ENCODE measurements at regions not wholly inside any gene's neighbourhood (a gene's known extent, or its start where the extent isn't known, plus 50 kb on each side); places are given as distances from the start of the nearest gene placed in this dataset.

DNA sequence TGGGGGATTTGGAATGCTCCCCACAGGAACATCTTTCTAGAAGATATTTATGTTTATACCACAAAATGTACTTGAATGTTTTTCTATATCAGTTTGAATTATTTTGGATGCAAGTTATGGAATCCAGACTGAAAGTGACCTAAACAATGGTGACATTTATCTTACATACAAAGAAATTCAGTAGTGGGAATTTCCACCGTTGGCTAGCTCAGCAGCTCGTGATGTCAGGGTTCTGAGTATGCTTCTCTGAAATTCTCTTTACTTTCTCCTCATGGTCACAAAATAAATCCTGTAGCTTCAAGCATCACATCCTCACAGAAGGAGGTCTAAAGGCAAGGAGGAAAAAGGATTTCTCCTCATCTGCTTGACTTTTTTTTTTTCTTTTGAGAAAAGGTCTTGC lies 105.3 kb downstream of the AKAIN1 start:
- Histone ChIP-seq H3K9ac (ENCODE audit: low read depth, low read length) (no peak overlapping the region), H3K9me3 (ENCODE audit: control insufficient read depth, insufficient read depth, low read length) (no peaks in the 10 kb centered on the region), H3K27me3 (ENCODE audit: control insufficient read depth, insufficient read depth, low read length) (no peaks in the 10 kb centered on the region), H3K4me3 (ENCODE audit: low read depth, low read length) (no peak overlapping the region), H3K4me1 (ENCODE audit: control insufficient read depth, insufficient read depth, low read length) (no peaks in the 10 kb centered on the region), H3K36me3 (ENCODE audit: control insufficient read depth, insufficient read depth, low read length) (no peaks in the 10 kb centered on the region)

DNA sequence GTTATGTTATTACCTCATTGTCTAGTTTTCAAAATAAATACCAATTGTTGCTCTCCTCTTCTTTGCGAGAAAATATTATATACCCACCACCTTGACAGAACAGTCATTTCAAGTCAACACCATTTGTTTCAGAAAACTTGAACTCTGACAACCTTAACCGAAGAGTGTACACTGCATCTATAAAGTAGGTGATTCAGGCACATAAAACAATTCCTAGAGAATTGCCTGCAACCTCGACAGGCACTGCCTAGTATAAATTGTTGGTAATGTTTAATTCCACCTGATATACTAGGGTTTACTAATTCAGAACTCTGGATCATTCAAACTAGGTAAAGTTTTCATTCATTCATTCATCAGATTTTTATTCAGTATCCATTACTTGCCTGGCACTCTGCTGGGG lies 121.8 kb downstream of the AKAIN1 start:
- no peaks in the 10 kb centered on the region for H3K4me1 ChIP-seq (ENCODE audit: control insufficient read depth, insufficient read depth, low read length)
- no peak overlapping the region for H3K9ac ChIP-seq (ENCODE audit: low read depth, low read length)
- no peaks in the 10 kb centered on the region for H3K27me3 ChIP-seq (ENCODE audit: control insufficient read depth, insufficient read depth, low read length)
- no peaks in the 10 kb centered on the region for H3K36me3 ChIP-seq (ENCODE audit: control insufficient read depth, insufficient read depth, low read length)
- no peaks in the 10 kb centered on the region for H3K9me3 ChIP-seq (ENCODE audit: control insufficient read depth, insufficient read depth, low read length)
- H3K4me3 ChIP-seq (ENCODE audit: low read depth, low read length): no peak overlapping the region

DNA sequence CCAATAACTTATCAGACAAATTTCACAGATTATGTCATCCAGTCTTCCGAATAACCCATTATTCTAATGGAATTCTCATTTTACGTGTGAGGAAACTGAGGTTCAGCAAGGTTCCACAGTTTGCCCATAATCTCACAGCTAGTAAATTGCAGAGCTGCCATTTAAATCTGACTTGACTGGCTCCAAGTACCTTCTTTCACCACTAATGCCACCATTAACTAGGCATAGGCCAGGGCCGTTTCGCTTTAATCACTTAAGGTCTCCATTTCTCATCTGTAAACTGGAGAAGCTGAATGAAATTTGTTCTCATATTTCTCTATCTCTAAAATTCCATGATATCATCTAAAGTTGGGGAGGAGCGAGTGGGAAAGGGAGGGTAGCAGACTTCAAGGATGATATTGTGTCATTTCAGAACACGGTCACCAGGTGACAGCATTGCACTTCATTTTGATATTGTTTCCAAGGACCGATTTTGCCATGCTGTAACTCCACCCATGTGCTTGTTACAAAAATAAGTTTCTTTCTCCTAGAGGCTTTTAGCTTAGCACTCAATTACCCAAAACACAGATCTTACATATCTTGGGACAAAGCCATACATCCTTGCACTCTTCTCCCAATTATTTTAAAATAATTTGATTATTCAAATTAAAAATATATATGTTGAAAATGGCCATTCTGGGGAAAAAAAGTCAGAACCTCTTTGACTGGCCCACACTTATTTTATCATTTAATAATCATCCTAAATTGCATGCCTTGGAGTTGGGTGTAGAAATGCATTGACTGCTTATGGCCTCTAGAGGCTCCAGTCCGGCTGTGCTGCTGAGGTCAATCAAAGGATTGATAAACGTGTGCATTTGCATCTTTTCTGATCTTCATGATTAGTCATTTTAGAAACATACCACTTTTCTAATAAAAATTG lies 123.8 kb downstream of the AKAIN1 start:
- no peaks in the 10 kb centered on the region for H3K9me3 ChIP-seq (ENCODE audit: control insufficient read depth, insufficient read depth, low read length)
- H3K4me1 ChIP-seq (ENCODE audit: control insufficient read depth, insufficient read depth, low read length): no peaks in the 10 kb centered on the region
- H3K27me3 ChIP-seq (ENCODE audit: control insufficient read depth, insufficient read depth, low read length): no peaks in the 10 kb centered on the region
- no peak overlapping the region for H3K4me3 ChIP-seq (ENCODE audit: low read depth, low read length)
- H3K9ac ChIP-seq (ENCODE audit: low read depth, low read length): no peak overlapping the region
- no peaks in the 10 kb centered on the region for H3K36me3 ChIP-seq (ENCODE audit: control insufficient read depth, insufficient read depth, low read length)

DNA sequence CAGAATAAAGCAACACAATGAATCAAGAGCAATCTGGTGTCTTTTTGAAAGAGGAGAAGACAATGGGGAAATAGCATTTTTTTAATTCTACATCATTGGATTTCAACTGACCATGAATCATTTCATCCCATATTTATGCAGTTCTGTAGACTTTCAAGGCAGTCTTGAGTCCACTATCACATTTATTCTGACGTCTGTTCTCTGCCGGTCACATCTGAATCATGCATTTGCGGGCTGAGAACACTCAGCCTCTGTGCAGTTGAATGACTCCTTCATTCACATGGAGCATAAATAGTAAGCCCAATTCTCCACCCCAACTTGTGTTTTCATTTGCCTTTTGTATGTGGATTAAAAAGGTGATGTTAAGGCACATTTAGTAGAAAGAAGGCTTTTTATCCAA lies 128.2 kb downstream of the AKAIN1 start:
- Histone ChIP-seq H3K36me3 (ENCODE audit: control insufficient read depth, insufficient read depth, low read length) (no peaks in the 10 kb centered on the region), H3K9me3 (ENCODE audit: control insufficient read depth, insufficient read depth, low read length) (no peaks in the 10 kb centered on the region), H3K4me3 (ENCODE audit: low read depth, low read length) (no peak overlapping the region), H3K9ac (ENCODE audit: low read depth, low read length) (no peak overlapping the region), H3K27me3 (ENCODE audit: control insufficient read depth, insufficient read depth, low read length) (no peaks in the 10 kb centered on the region), H3K4me1 (ENCODE audit: control insufficient read depth, insufficient read depth, low read length) (no peaks in the 10 kb centered on the region)

DNA sequence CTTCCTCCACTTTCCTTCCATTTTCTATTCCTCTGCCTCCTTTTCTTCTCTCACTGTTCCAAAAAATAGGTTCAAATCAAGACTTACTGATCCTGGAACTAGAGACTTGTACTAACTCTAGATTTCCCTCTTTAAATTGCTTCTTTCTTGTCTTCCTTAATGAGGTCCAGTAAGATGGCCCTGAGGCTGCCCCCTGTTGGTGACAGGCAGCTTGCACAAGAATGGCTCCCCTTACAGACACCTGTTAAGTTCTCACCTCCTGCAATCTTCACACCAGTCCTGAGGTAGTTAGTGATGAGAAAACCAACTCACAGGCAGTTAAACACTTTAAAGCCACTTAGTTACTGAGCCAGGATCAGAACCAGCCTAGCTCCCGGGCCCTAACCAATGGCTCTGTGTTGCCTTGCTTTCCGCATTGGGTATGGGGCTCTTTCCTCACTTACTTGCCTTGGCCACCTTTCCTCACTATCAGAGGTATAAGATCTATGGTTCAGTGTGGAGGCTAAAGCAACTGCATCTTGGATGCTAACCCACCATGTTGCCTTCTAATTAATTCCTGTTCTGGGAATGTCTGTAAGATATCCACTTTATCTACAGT lies 130.6 kb downstream of the AKAIN1 start:
- Histone ChIP-seq H3K4me3 (ENCODE audit: low read depth, low read length) (no peak overlapping the region), H3K9me3 (ENCODE audit: control insufficient read depth, insufficient read depth, low read length) (no peaks in the 10 kb centered on the region)

DNA sequence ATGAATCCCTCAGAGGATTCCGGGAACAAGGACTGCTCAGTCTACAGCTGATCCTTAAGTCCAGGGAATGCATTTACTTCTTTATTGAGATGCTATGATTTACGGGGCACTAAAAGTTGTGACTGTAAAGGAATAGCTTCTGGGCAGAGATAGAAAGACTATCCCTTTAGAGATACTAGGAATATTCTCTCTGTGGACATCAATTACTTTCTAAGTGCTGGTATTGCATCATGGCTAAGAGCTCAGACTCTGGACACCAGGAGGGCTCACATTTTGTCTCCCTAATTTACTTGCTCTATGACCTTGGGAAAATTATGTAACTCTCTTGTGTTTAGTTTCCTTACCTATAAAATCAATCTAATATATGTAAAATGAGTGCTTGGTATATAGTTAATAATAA lies 131.4 kb downstream of the AKAIN1 start:
- Histone ChIP-seq H3K36me3 (ENCODE audit: control insufficient read depth, insufficient read depth, low read length) (no peaks in the 10 kb centered on the region), H3K9ac (ENCODE audit: low read depth, low read length) (no peak overlapping the region), H3K4me1 (ENCODE audit: control insufficient read depth, insufficient read depth, low read length) (no peaks in the 10 kb centered on the region), H3K4me3 (ENCODE audit: low read depth, low read length) (no peak overlapping the region), H3K9me3 (ENCODE audit: control insufficient read depth, insufficient read depth, low read length) (no peaks in the 10 kb centered on the region), H3K27me3 (ENCODE audit: control insufficient read depth, insufficient read depth, low read length) (no peaks in the 10 kb centered on the region)

More for the DNA sequence above, 130.6 kb downstream of the AKAIN1 start:
- no peaks in the 10 kb centered on the region for H3K27me3 ChIP-seq (ENCODE audit: control insufficient read depth, insufficient read depth, low read length)
- no peaks in the 10 kb centered on the region for H3K4me1 ChIP-seq (ENCODE audit: control insufficient read depth, insufficient read depth, low read length)
- H3K36me3 ChIP-seq (ENCODE audit: control insufficient read depth, insufficient read depth, low read length): no peaks in the 10 kb centered on the region
- no peak overlapping the region for H3K9ac ChIP-seq (ENCODE audit: low read depth, low read length)

DNA sequence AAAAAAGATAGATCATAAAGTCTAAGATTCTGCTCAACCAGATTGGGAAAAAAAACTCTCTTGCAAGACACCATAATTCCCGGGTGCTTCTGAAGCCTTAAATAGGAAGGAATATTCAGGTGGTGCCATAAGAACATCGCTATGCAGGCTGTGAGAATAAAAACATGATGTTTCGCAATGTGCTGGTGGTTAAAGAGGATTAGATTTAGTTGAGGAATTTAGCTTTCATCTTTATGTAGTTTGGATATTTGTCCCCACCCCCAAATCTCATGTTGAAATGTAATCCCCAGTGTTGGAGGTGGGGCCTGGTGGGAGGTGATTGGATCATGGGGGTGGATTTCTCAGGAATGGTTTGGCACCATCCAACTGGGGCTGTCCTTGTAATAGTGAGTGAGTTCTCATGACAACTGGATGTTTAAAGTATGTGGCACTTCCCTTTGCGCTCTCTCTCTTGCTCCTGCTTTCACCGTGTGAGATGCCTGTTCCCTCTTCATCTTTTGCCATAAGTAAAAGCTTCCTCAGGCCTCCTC lies 132.2 kb downstream of the AKAIN1 start:
- Histone ChIP-seq H3K27me3 (ENCODE audit: control insufficient read depth, insufficient read depth, low read length) (no peaks in the 10 kb centered on the region), H3K4me1 (ENCODE audit: control insufficient read depth, insufficient read depth, low read length) (no peaks in the 10 kb centered on the region), H3K36me3 (ENCODE audit: control insufficient read depth, insufficient read depth, low read length) (no peaks in the 10 kb centered on the region), H3K4me3 (ENCODE audit: low read depth, low read length) (no peak overlapping the region), H3K9ac (ENCODE audit: low read depth, low read length) (no peak overlapping the region), H3K9me3 (ENCODE audit: control insufficient read depth, insufficient read depth, low read length) (no peaks in the 10 kb centered on the region)

DNA sequence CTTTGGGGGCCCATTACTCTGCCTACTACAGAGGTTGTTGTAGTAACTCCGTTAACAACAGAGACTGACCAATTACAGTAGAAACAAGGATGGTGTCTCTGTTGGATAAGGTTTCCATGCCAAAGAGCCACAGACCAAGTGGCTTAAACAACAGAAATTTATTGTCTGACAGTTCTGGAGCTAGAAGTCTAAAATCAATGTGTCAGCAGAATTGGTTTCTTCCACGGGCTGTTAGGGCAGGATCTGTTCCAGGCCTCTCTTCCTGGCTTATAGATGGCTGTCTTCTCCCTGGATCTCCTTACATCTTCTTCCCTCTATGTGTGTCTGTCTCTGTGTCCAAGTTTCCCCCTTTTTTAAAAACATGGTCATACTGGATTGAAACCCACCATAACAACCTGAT lies 135.3 kb downstream of the AKAIN1 start:
- no peaks in the 10 kb centered on the region for H3K36me3 ChIP-seq (ENCODE audit: control insufficient read depth, insufficient read depth, low read length)
- H3K9ac ChIP-seq (ENCODE audit: low read depth, low read length): no peak overlapping the region
- no peak overlapping the region for H3K4me3 ChIP-seq (ENCODE audit: low read depth, low read length)
- H3K27me3 ChIP-seq (ENCODE audit: control insufficient read depth, insufficient read depth, low read length): no peaks in the 10 kb centered on the region
- no peaks in the 10 kb centered on the region for H3K9me3 ChIP-seq (ENCODE audit: control insufficient read depth, insufficient read depth, low read length)
- no peaks in the 10 kb centered on the region for H3K4me1 ChIP-seq (ENCODE audit: control insufficient read depth, insufficient read depth, low read length)

DNA sequence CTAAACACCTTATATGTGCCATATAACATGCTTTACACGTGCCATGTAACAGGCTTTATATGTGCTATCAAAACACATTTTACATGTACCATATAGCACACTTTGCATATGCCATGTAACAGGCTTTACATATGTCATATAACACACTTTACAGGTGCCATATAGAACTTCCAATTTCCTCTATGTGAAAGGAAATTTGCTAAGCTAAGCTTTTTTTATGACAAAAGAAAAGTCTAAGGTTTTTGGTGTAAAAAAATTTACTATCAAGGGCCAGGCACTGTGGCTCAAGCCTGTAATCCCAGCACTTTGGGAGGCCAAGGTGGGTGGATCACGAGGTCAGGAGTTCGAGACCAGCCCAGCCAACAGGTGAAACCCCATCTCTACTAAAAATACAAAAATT lies 136.5 kb downstream of the AKAIN1 start:
- Histone ChIP-seq H3K27me3 (ENCODE audit: control insufficient read depth, insufficient read depth, low read length) (no peaks in the 10 kb centered on the region), H3K36me3 (ENCODE audit: control insufficient read depth, insufficient read depth, low read length) (no peaks in the 10 kb centered on the region), H3K9ac (ENCODE audit: low read depth, low read length) (no peak overlapping the region), H3K4me3 (ENCODE audit: low read depth, low read length) (no peak overlapping the region), H3K9me3 (ENCODE audit: control insufficient read depth, insufficient read depth, low read length) (no peaks in the 10 kb centered on the region), H3K4me1 (ENCODE audit: control insufficient read depth, insufficient read depth, low read length) (no peaks in the 10 kb centered on the region)

DNA sequence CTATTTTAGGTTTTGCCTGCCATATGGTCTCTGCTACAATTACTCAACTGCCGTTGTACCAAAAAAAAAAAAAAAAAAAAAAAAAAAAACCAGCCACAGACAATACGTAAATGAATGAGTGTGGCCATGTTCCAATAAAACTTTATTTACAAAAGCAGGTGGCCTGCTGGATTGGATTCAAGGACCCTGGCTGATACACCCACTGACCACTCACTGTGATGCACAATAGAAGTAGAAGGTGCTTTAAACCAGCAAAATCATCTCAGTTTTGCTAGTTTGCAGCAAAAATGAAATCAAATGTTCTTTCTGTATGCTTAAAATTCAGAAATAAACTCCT lies 137.4 kb downstream of the AKAIN1 start:
- Histone ChIP-seq H3K9ac (ENCODE audit: low read depth, low read length) (no peak overlapping the region), H3K9me3 (ENCODE audit: control insufficient read depth, insufficient read depth, low read length) (no peaks in the 10 kb centered on the region), H3K4me1 (ENCODE audit: control insufficient read depth, insufficient read depth, low read length) (no peaks in the 10 kb centered on the region), H3K4me3 (ENCODE audit: low read depth, low read length) (no peak overlapping the region), H3K27me3 (ENCODE audit: control insufficient read depth, insufficient read depth, low read length) (no peaks in the 10 kb centered on the region), H3K36me3 (ENCODE audit: control insufficient read depth, insufficient read depth, low read length) (no peaks in the 10 kb centered on the region)

DNA sequence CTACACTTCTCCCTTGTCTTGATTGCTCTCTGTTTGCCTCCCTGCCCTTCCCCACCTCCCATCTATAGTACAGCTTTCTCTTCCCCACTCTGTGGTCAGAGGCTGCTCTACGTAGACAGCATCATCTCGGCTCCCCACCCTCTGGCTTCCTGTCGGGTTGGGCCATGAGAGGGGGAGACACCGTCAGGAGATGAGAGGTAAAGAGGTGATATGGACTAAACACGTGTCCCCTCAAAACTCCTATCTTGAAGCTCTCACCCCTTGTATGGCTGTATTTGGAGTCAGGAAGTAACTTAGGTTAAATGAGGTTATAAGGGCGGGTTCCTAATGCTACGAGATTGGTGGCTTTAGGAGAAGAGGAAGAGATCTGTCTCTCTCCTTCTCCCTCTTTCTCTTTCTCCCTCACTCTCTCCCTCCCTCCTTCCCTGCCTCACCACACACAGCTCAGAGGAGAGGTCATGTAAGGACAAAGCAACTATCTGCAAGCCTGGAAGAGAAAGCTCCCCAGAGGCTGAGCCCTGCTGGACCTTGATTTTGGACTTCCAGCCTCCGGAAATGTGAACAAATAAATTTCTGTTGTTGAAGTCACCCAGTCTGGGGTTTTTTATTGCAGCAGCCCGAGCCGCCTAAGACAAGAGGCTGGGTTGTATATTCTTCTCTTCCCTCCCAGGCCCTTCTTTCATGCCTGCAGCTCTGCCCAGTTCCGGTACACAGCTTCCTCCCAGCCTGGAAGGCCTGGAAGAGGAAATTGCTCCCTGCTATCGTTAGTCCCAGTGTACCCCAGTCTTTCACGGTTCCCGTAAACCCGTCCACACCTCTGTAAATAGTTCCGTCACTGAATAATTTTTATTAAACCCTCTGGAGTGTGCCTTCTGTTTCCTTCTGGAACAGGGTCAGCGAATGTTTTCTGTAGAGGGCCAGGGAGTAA lies 138.0 kb downstream of the AKAIN1 start:
- no peaks in the 10 kb centered on the region for H3K4me1 ChIP-seq (ENCODE audit: control insufficient read depth, insufficient read depth, low read length)
- H3K27me3 ChIP-seq (ENCODE audit: control insufficient read depth, insufficient read depth, low read length): no peaks in the 10 kb centered on the region
- H3K9me3 ChIP-seq (ENCODE audit: control insufficient read depth, insufficient read depth, low read length): no peaks in the 10 kb centered on the region
- H3K36me3 ChIP-seq (ENCODE audit: control insufficient read depth, insufficient read depth, low read length): no peaks in the 10 kb centered on the region
- H3K4me3 ChIP-seq (ENCODE audit: low read depth, low read length): no peak overlapping the region
- no peak overlapping the region for H3K9ac ChIP-seq (ENCODE audit: low read depth, low read length)
